IMR-90 (cell line): ENCODE measurements at regions not wholly inside any gene's neighbourhood (a gene's known extent, or its start where the extent isn't known, plus 50 kb on each side); places are given as distances from the start of the nearest gene placed in this dataset.

Experiments used
- ATAC-seq: fragments of 200-7000 bp; cut with Tn5 transposase; 2 replicates; pipeline ENCODE4 v1.9.1; 2020; ENCODE audit warnings: low read depth, mild to moderate bottlenecking, moderate library complexity
- BruUV-seq: library from RNA; stranded (reverse); fragments of 400-500 nt; replicated peaks from 2 replicates; lab custom pipeline; 2021; lab: Mats Ljungman, UMichigan
- CTCF ChIA-PET: fragments of 300-600 bp; formaldehyde crosslinking; extraction: SDS; loops from one replicate; lab custom pipeline; 2021; ENCODE audit warnings: antibody characterized with exemption; lab: Yijun Ruan, JAX
- POLR2A ChIA-PET: fragments of 300-600 bp; sonication (Branson Sonifier 250); formaldehyde crosslinking; loops from one replicate; lab custom pipeline; 2022; ENCODE audit warnings: antibody characterized with exemption; ENCODE audit not compliant: unreplicated experiment; lab: Charles Lee
- DNase-seq: peaks from one replicate; pipeline ENCODE4 v3.0.0; 2013
- H2AFZ ChIP-seq: replicated peaks from 2 replicates; pipeline ENCODE3; 2013; ENCODE audit warnings: low read length, mild to moderate bottlenecking; ENCODE audit not compliant: poor library complexity
- H2AK5ac ChIP-seq: 2 replicates; pipeline ENCODE4 v1.6.1; 2013; ENCODE audit warnings: low read depth, low read length, inconsistent platforms
- H2AK9ac ChIP-seq: replicated peaks from 2 replicates; pipeline ENCODE3; 2013; ENCODE audit warnings: mild to moderate bottlenecking, low read depth, low read length, moderate library complexity; ENCODE audit not compliant: poor library complexity
- H2BK120ac ChIP-seq: 2 replicates; pipeline ENCODE4 v1.6.1; 2013; ENCODE audit warnings: low read depth, low read length, inconsistent platforms
- H2BK15ac ChIP-seq: 3 replicates; pipeline ENCODE4 v1.6.1; 2013; ENCODE audit warnings: low read depth, low read length, inconsistent platforms
- H2BK20ac ChIP-seq: 2 replicates; pipeline ENCODE4 v1.6.1; 2013; ENCODE audit warnings: low read depth, mild to moderate bottlenecking, inconsistent platforms, low read length, moderate library complexity
- H2BK5ac ChIP-seq: 2 replicates; pipeline ENCODE4 v1.6.1; 2013; ENCODE audit warnings: mild to moderate bottlenecking, low read depth, low read length, inconsistent platforms; ENCODE audit not compliant: poor library complexity, severe bottlenecking
- H3K14ac ChIP-seq: replicated peaks from 2 replicates; pipeline ENCODE4 v1.6.1; 2013; ENCODE audit warnings: low read depth, low read length, inconsistent platforms
- H3K18ac ChIP-seq: 2 replicates; pipeline ENCODE4 v1.6.1; 2013; ENCODE audit warnings: low read depth, low read length, control low read depth
- H3K23ac ChIP-seq: 2 replicates; pipeline ENCODE4 v1.6.1; 2013; ENCODE audit warnings: low read depth, low read length, inconsistent platforms
- H3K27ac ChIP-seq: 2 replicates; pipeline ENCODE4 v1.5.1; 2013; ENCODE audit warnings: mild to moderate bottlenecking, control low read depth, low read length; ENCODE audit not compliant: insufficient read depth
- H3K27me3 ChIP-seq: 2 replicates; pipeline ENCODE4 v1.6.1; 2013; ENCODE audit warnings: low read length; ENCODE audit not compliant: control insufficient read depth, insufficient read depth
- H3K36me3 ChIP-seq: 2 replicates; pipeline ENCODE4 v1.6.1; 2013; ENCODE audit warnings: low read length, mixed read lengths; ENCODE audit not compliant: control insufficient read depth, insufficient read depth
- H3K4ac ChIP-seq: 2 replicates; pipeline ENCODE4 v1.6.1; 2013; ENCODE audit warnings: low read depth, low read length, inconsistent platforms
- H3K4me1 ChIP-seq: 2 replicates; pipeline ENCODE4 v1.6.1; 2013; ENCODE audit warnings: low read length, mixed read lengths; ENCODE audit not compliant: control insufficient read depth, insufficient read depth
- H3K4me2 ChIP-seq: 2 replicates; pipeline ENCODE4 v1.6.1; 2013; ENCODE audit warnings: low read depth, mild to moderate bottlenecking, control low read depth, low read length, moderate library complexity
- H3K4me3 ChIP-seq: 2 replicates; pipeline ENCODE4 v1.5.1; 2013; ENCODE audit warnings: low read depth, mild to moderate bottlenecking, control low read depth, low read length, moderate library complexity; ENCODE audit not compliant: insufficient read depth
- H3K56ac ChIP-seq: 2 replicates; pipeline ENCODE4 v1.6.1; 2013; ENCODE audit warnings: low read length, inconsistent platforms; ENCODE audit not compliant: insufficient read depth; ENCODE audit errors: extremely low read depth
- H3K79me1 ChIP-seq, 2 experiments: 2 replicates each; pipeline ENCODE4 v1.6.1; 2013; ENCODE audit warnings: low read length in 2 of 2, inconsistent platforms in 1 of 2, low read depth in 1 of 2
- H3K9ac ChIP-seq: 2 replicates; pipeline ENCODE4 v1.6.1; 2013; ENCODE audit warnings: low read depth, low read length, control low read depth
- H3K9me1 ChIP-seq: 2 replicates; pipeline ENCODE4 v1.6.1; 2013; ENCODE audit warnings: low read length, inconsistent platforms; ENCODE audit not compliant: insufficient read depth
- H3K9me3 ChIP-seq: 2 replicates; pipeline ENCODE4 v1.6.1; 2013; ENCODE audit warnings: low read length; ENCODE audit not compliant: control insufficient read depth, insufficient read depth
- H4K20me1 ChIP-seq: 2 replicates; pipeline ENCODE4 v1.6.1; 2013; ENCODE audit warnings: low read length, inconsistent platforms; ENCODE audit not compliant: insufficient read depth
- H4K5ac ChIP-seq: 2 replicates; pipeline ENCODE4 v1.6.1; 2013; ENCODE audit warnings: mild to moderate bottlenecking, low read depth, low read length, control low read depth
- H4K8ac ChIP-seq, 2 experiments: 2 replicates each; pipeline ENCODE4 v1.6.1; 2013; ENCODE audit warnings: low read depth in 2 of 2, low read length in 2 of 2, control low read depth in 1 of 2, inconsistent platforms in 1 of 2
- H4K91ac ChIP-seq: 2 replicates; pipeline ENCODE4 v1.6.1; 2013; ENCODE audit warnings: low read depth, low read length, inconsistent platforms; ENCODE audit not compliant: insufficient read depth
- BHLHE40 ChIP-seq: fragments of 150-350 bp; IDR thresholded peaks from 2 replicates; pipeline ENCODE4 v1.6.1; 2016; ENCODE audit warnings: mild to moderate bottlenecking, low read depth, low read length
- CEBPB ChIP-seq: IDR thresholded peaks from 2 replicates; pipeline ENCODE4 v1.6.1; 2012; ENCODE audit warnings: low read depth, low read length, improper control_type of control experiment
- CHD1 ChIP-seq: IDR thresholded peaks from 2 replicates; pipeline ENCODE4 v1.6.1; 2012; ENCODE audit warnings: low read depth, low read length, improper control_type of control experiment
- FOS ChIP-seq: fragments of 150-350 bp; IDR thresholded peaks from 2 replicates; pipeline ENCODE4 v1.6.1; 2016; ENCODE audit warnings: low read depth, low read length
- MAFK ChIP-seq: IDR thresholded peaks from 2 replicates; pipeline ENCODE4 v1.6.1; 2012; ENCODE audit warnings: low read depth, low read length, improper control_type of control experiment
- MAZ ChIP-seq: IDR thresholded peaks from 2 replicates; pipeline ENCODE4 v1.6.1; 2012; ENCODE audit warnings: low read depth, mild to moderate bottlenecking, low read length, improper control_type of control experiment, moderate library complexity, borderline replicate concordance
- MXI1 ChIP-seq: IDR thresholded peaks from 2 replicates; pipeline ENCODE4 v1.6.1; 2012; ENCODE audit warnings: low read depth, mild to moderate bottlenecking, low read length, moderate library complexity, borderline replicate concordance
- NFE2L2 ChIP-seq: fragments of 150-350 bp; IDR thresholded peaks from 2 replicates; pipeline ENCODE4 v1.6.1; 2016; ENCODE audit warnings: low read depth, mild to moderate bottlenecking, low read length
- POLR2A ChIP-seq: IDR thresholded peaks from 2 replicates; pipeline ENCODE4 v1.6.1; 2012; ENCODE audit warnings: mild to moderate bottlenecking, low read depth, low read length
- RAD21 ChIP-seq: IDR thresholded peaks from 2 replicates; pipeline ENCODE4 v1.6.1; 2012; ENCODE audit warnings: low read length, improper control_type of control experiment
- RCOR1 ChIP-seq: IDR thresholded peaks from 2 replicates; pipeline ENCODE4 v1.6.1; 2012; ENCODE audit warnings: mild to moderate bottlenecking, low read length, improper control_type of control experiment; ENCODE audit not compliant: insufficient replicate concordance
- RFX5 ChIP-seq: IDR thresholded peaks from 2 replicates; pipeline ENCODE4 v1.8.0; 2012; ENCODE audit warnings: low read depth, mild to moderate bottlenecking, low read length, moderate library complexity
- SMC3 ChIP-seq: fragments of 150-350 bp; IDR thresholded peaks from 2 replicates; pipeline ENCODE4 v1.6.1; 2016; ENCODE audit warnings: low read depth, mild to moderate bottlenecking, antibody characterized with exemption, low read length, moderate library complexity
- WGBS, 2 experiments: methylation state at CpG; one replicate each; pipeline versions ENCODE4 v1.1.5 to v1.1.7; 2013; ENCODE audit warnings: missing lambda C conversion rate in 2 of 2; ENCODE audit not compliant: insufficient read length in 1 of 2; ENCODE audit errors: extremely low coverage in 2 of 2; 5-methylcytosine and 5-hydroxymethylcytosine counted together
- dilution Hi-C: fragments of 300-500 bp; cut with HindIII; formaldehyde crosslinking; loops from one replicate; pipeline ENCODE4 v1.14.3; 2018; ENCODE audit warnings: low sequenced_read_pairs; ENCODE audit not compliant: unreplicated experiment
- in situ Hi-C: fragments of 300-500 bp; cut with MboI; formaldehyde crosslinking; loops from 3 replicates; pipeline ENCODE4 v1.14.3; 2019; ENCODE audit warnings: low sequenced_read_pairs, inconsistent platforms, mixed read lengths
- intact Hi-C: fragments of 100-400 bp; cut with micrococcal nuclease; formaldehyde crosslinking; loops from 2 replicates; pipeline ENCODE4 v1.10.0; 2022
- TF ChIP-seq, protein P1 (sequence below): fragments of 150-350 bp; IDR thresholded peaks from 2 replicates; pipeline ENCODE4 v1.6.1; 2017; ENCODE audit warnings: mild to moderate bottlenecking, antibody characterized with exemption, low read length, low read depth
- TF ChIP-seq, protein P2 (sequence below): fragments of 150-350 bp; IDR thresholded peaks from 2 replicates; pipeline ENCODE4 v1.6.1; 2016; ENCODE audit warnings: low read depth, mild to moderate bottlenecking, low read length, moderate library complexity, borderline replicate concordance
- TF ChIP-seq, protein P3 (sequence below): conservative IDR thresholded peaks from 2 replicates; pipeline ENCODE4 v1.5.1; 2012; ENCODE audit warnings: mild to moderate bottlenecking, low read depth, low read length, improper control_type of control experiment

DNA sequence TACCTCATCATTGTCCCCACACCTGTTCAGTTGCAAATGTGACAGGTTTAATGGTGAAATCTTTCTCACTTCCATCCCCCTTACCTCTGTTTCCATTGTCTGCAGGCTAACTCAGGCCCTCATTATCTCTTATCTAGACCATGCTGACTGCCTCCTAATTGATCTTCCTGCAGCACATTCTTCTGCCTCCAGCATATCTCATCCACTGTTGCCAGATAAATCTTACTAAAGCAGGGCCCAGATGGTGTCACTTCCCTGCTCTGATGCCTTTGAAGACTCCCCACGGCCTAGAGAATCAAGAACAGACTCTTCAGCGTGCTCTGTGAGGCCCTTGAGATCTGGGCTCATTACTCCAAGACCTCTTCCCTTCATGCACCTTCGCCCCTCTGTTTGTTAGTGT lies 230.1 kb downstream of the DUSP10 start:
- ChIA-PET CTCF (no interaction called here), POLR2A (no interaction called here)
- no peak overlapping the region for H2AFZ ChIP-seq
- no peak overlapping the region for H3K4me3 ChIP-seq
- TF ChIP-seq, protein P1, sequence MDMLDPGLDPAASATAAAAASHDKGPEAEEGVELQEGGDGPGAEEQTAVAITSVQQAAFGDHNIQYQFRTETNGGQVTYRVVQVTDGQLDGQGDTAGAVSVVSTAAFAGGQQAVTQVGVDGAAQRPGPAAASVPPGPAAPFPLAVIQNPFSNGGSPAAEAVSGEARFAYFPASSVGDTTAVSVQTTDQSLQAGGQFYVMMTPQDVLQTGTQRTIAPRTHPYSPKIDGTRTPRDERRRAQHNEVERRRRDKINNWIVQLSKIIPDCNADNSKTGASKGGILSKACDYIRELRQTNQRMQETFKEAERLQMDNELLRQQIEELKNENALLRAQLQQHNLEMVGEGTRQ = no peak
- no peak for TF ChIP-seq POLR2A
- TF ChIP-seq RFX5 = no peak
- TF ChIP-seq BHLHE40 = no peak
- TF ChIP-seq, protein P2, sequence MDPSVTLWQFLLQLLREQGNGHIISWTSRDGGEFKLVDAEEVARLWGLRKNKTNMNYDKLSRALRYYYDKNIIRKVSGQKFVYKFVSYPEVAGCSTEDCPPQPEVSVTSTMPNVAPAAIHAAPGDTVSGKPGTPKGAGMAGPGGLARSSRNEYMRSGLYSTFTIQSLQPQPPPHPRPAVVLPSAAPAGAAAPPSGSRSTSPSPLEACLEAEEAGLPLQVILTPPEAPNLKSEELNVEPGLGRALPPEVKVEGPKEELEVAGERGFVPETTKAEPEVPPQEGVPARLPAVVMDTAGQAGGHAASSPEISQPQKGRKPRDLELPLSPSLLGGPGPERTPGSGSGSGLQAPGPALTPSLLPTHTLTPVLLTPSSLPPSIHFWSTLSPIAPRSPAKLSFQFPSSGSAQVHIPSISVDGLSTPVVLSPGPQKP = no peak
- no peak for TF ChIP-seq NFE2L2
- TF ChIP-seq MXI1 = no peak
- TF ChIP-seq, protein P3, sequence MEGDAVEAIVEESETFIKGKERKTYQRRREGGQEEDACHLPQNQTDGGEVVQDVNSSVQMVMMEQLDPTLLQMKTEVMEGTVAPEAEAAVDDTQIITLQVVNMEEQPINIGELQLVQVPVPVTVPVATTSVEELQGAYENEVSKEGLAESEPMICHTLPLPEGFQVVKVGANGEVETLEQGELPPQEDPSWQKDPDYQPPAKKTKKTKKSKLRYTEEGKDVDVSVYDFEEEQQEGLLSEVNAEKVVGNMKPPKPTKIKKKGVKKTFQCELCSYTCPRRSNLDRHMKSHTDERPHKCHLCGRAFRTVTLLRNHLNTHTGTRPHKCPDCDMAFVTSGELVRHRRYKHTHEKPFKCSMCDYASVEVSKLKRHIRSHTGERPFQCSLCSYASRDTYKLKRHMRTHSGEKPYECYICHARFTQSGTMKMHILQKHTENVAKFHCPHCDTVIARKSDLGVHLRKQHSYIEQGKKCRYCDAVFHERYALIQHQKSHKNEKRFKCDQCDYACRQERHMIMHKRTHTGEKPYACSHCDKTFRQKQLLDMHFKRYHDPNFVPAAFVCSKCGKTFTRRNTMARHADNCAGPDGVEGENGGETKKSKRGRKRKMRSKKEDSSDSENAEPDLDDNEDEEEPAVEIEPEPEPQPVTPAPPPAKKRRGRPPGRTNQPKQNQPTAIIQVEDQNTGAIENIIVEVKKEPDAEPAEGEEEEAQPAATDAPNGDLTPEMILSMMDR = no peak
- no peak for TF ChIP-seq RAD21
- no peak for TF ChIP-seq FOS
- no peak for TF ChIP-seq RCOR1
- TF ChIP-seq CHD1 = no peak
- no peak for TF ChIP-seq SMC3
- no peak for TF ChIP-seq MAFK
- TF ChIP-seq MAZ = no peak
- TF ChIP-seq CEBPB = no peak
- no peaks in the 10 kb centered on the region for H3K9me1 ChIP-seq
- H2BK120ac ChIP-seq = no peak overlapping the region
- H3K9me3 ChIP-seq = no peaks in the 10 kb centered on the region
- H3K23ac ChIP-seq = no peak overlapping the region
- H4K5ac ChIP-seq = no peak overlapping the region
- no peak overlapping the region for H2AK9ac ChIP-seq
- WGBS, 2 experiments = no CpG with 5 or more reads among the region's 3 CpGs
- ATAC-seq (no peak), DNase-seq (no peak)
- no peak overlapping the region for H3K4ac ChIP-seq
- no peak overlapping the region for H3K14ac ChIP-seq
- H3K18ac ChIP-seq = no peak overlapping the region
- no peak overlapping the region for H3K4me2 ChIP-seq
- no peak overlapping the region for H2AK5ac ChIP-seq
- H3K56ac ChIP-seq = no peak overlapping the region
- intact Hi-C loops = no loop called here
- H2BK5ac ChIP-seq = no peak overlapping the region
- H3K36me3 ChIP-seq = no peaks in the 10 kb centered on the region
- no peaks in the 10 kb centered on the region for H3K4me1 ChIP-seq
- dilution Hi-C loops = no loop called here
- in situ Hi-C loops = no loop called here
- BruUV-seq = no TSS peak
- no peaks in the 10 kb centered on the region for H3K79me1 ChIP-seq
- H4K91ac ChIP-seq = no peak overlapping the region
- no peak overlapping the region for H3K9ac ChIP-seq
- no peak overlapping the region for H4K8ac ChIP-seq
- no peaks in the 10 kb centered on the region for H4K20me1 ChIP-seq
- no peak overlapping the region for H3K27ac ChIP-seq
- no peaks in the 10 kb centered on the region for H3K27me3 ChIP-seq
- no peak overlapping the region for H2BK15ac ChIP-seq
- H2BK20ac ChIP-seq = no peak overlapping the region
